CD4-positive, alpha-beta T cell treated with Interleukin-2 at 100 ng/mL for 4 hours (primary cell): ENCODE measurements at regions not wholly inside any gene's neighbourhood (a gene's known extent, or its start where the extent isn't known, plus 50 kb on each side); places are given as distances from the start of the nearest gene placed in this dataset.

Source experiments
- DNase-seq: peaks from one replicate; pipeline ENCODE4 v3.0.0-alpha.2; 2020; ENCODE audit warnings: low spot score

DNA sequence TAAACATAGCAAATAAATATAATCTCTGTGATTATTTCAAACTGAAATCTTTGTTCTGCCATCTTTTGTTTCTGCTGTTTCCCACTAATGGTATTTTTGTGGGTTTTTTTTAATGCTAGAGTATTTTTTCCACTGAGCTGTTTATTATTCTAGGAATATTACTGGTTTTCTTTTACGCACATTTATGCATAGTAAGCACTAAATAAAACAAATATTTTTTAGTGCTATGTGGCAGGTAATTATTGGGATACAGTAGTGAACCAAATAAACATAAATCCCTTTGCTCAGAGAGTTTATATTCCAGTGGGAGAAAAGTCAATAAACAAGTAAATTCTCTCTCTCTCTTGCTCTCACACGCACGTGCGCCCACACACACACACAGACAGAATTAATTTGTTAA, 397.4 kb downstream of the PRDM5 start:
- no peak for DNase-seq

DNA sequence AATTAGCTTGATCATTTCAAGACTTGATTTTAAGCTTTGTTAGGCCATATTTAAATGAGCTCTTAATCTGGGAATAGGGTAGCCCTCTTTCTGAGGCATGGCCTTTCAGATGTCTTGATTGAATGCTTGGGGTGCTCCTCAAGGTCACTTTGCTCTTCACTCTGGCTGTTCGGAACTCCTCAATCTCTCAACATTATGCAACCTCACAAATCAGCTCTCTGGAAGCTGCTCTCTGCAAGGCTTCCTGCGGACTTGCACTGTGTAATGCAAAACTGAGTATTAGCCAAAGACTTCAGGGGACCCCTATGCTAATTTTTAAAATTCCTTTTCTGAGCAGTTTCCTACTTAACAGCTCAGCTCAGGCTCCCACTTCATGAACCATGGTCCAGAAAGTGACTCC, 398.3 kb downstream of the PRDM5 start:
- no peak for DNase-seq

DNA sequence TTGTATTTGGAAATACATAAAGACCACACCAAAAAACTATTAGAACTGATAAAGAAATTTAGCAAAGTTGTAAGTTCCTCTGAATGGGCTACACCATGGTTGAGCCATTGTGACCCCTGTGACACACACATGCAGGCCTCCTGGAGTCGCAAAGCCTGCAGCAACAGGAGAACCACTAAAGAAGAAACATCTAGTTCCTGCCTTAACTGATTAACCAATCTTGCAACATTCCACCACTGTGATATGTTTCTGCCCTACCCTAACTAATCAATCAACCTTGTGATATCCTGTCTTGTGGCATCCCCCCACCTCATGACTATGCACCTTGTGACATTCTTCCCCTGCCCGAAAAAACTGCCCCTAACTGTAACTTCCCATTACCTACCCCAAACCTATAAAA, 401.8 kb downstream of the PRDM5 start:
- DNase-seq = no peak

DNA sequence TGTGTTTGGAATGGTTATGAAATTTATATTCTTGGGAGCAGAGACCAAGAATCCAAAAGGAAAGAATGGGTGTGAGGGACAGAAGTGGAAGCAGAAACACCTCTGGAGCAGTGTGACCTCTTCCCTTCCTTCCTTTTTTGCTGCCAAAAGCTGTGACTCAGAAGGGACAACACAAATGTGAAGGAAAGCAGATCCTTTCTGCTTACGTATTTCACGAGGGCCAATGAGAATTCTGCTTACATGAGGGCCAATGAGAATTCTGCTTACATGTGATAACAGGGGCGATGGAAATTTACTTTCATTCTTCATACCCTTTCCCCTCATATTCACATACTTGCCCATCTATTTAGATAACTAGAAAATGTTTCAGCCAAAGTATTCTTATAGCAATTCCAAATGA, 404.6 kb downstream of the PRDM5 start:
- no peak for DNase-seq

DNA sequence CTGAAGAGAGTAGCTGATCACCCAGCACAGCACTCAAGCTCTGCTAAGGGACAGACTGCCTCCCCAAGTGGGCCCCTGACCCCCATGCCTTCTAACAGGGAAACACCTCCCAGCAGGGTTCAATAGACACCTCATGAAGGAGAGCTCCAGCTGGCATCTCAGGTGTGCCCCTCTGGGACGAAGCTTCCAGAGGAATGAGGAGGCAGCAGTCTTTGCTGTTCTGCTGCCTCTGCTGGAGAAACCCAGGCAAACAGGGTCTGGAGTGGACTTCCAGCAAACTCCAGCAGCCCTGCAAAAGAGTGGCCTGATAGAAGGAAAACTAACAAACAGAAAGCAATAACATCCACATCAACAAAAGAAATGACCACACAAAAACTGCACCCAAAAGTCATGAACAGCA, 412.8 kb downstream of the PRDM5 start:
- DNase-seq = no peak

DNA sequence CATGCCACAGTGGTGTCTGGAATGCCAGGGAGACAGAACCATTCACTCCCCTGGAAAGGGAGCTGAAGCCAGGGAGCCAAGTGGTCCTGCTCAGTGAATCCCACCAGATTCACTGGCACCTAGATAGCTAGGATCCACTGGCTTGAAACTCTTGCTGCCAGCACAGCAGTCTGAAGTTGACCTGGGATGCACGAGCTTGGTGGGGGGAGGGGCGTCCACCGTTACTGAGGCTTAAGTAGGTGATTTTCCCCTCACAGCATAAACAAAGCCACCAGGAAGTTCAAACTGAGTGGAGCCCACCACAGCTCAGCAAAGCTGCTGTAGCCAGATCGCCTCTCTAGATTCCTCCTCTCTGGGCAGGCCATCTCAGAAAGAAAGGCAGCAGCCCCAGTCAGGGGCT, 413.3 kb downstream of the PRDM5 start:
- no peak for DNase-seq

DNA sequence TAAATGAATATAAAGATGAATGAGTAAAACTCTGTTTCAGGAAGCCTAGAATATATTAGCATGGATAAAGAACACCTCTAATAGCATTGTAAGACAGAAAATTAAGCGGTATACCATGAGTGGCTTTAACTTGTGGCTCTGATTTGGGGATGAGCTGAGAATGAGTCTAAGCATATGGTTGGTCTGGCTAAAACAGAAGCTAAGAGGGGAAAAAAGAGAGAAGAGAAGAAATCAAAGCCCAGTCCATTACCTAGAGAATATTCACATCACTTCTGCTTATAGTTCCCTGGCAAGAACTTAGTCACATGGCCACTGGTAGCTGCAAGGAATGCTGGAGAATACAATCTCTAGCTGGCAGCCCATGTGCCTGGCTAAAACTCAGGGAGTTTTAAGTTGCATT, 414.5 kb downstream of the PRDM5 start:
- DNase-seq = no peak

DNA sequence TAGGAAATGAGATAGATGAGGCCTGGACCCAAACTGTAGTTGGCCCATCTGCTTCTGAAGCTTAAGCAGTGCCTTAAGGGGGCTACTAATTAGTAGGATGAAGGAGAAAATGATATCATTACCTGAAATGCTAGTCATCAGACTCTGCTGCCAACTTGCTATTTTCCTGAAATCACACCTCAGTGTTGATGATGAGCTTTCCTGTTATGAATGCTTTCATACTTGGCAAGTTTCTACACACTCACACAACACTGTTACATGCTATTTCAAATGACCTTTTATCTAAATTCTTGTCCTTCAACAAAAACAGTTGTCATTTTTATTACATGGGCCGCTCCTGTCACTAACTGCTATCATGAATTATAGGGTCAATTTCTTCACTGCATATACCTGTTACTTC, 416.0 kb downstream of the PRDM5 start:
- no peak for DNase-seq

DNA sequence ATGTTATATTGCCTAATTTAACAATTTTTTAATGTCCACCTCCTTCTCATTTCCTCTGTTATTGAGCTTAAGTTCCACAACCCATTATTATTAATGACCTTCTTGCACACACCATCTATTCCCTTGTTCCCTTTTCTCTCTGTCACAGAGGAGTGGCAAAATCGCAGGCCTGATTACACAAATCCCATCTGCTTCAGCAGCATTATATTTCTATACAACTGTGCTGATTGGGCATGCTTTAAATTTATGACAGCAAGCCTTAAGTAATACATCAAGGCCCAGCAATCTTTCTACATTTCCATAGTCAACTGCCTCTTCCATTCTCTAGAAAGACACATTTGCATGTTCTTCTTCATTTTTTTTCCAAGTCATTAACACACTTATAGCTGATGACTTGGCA, 423.8 kb downstream of the PRDM5 start:
- DNase-seq = no peak

DNA sequence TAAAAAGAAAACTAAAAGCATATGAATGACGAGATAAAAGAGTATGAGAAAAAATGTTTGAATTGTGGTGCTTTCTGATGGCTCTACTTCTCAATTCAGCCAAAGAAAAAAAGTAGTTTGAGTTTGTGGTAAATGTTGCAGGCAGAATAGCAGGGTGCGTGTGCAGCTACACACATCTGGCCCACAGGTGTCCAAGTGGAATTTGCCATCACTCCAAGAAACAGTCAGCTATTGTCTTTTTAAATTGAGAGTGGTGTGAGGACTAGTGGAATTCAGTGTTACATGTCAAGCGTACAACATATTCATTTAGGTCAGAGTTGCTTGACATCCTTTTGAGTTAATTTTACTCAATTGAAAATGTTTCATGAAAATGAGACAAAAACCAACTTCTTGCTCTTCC, 424.8 kb upstream of the MAD2L1 start:
- no peak for DNase-seq

DNA sequence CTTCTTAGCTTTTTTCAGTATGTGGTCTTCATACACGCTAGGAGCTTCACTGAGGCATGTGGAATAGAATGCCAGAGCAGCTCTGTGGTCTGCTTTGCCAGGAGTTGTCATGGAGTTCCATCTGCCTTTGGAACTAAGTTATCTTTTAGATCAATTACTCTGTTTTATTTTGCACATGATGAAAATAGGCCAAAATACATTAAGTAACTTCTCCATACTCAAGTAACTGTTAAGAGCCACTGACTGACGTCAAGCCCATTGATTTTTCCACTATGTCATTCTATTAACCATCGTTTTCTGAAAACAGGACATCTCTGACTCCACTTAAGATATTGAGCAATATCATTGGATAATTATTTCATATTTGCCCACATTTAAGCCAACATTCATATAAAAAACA, 415.1 kb upstream of the MAD2L1 start:
- DNase-seq = no peak

DNA sequence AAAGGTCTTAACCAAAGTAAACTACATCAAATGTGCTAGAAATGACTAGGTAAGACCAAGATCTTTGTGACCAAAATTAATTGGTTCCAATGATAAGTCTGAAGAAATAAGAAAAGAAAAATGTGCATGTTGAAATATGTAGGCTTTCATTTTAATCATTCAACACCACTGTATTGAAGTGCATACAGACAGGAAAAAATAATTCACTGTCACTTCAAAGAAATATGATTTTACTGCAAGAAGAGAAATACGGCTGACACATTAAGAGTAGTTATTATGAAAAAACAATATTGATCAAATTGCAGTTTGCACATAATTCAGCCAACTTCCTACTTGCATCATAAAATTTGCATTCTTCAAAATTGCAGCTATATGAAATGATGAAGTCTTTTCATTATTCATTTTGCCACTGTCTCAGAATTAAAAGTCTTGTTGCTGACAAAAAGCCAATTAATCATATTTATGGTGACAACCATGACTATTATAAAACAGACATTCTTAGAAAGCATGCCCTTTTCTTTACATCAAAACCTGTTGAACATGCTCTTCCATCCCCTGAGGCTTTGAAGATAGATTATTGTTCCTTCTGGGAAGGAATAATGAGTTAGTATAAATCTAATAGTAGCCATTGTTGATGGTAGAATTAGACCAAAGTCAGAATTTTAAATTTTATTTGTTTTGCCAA, 405.9 kb upstream of the MAD2L1 start:
- no peak for DNase-seq

DNA sequence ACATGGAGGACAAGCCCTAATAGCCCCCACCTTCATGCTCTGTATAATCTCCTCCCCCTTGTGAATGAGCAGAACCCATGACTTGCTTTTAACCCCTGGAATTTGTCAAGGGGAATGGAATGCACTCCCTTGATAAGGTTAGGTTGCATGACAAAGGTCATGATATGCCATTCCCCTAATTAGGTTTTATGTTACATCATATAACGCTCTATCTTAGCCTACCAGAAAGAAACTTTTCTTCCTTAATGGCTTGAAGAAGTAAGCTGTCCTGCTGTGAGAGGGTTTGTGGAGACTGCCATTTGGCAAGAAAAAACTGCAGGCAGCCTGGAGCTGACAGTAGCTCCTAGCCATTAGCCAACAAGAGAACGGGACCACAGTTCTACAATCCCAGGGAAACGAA, 399.8 kb upstream of the MAD2L1 start:
- DNase-seq = no peak

DNA sequence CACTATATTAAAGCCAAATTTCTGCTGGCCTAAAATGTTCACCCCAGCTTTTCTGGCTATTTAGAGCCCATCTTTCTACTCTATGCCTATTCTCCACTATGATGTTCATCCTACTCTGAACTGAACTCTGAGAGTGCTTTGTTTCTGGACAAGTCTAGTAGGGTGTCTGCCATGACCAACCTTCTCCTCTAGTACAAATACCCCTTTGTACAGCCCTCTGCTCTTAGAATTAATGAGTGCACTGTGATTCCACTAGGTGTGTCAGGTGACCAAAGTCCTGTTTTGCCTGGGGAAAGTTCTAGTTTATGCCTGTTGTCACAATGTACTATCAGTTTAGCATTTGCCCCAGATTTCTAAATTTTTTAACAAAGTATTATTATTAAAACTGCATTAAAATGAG, 388.1 kb upstream of the MAD2L1 start:
- no peak for DNase-seq

DNA sequence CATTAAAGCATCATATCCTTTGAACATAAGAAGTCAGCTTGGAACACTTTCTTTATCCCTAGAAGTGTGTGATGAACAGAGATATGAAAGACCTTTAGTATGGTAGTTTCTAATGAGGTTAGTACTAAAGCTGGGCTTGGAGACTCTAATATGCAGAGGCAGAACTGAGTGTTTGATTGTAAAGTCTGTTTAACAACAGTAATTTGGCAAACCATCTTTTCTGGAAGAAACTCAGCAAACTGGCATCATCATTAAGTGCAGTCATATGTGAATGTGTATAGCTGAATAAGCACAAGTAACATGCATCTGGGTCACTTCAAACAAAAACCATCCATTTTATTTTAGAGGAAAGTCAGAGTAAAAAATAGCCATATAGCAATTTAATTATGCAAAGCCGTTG, 385.9 kb upstream of the MAD2L1 start:
- no peak for DNase-seq

DNA sequence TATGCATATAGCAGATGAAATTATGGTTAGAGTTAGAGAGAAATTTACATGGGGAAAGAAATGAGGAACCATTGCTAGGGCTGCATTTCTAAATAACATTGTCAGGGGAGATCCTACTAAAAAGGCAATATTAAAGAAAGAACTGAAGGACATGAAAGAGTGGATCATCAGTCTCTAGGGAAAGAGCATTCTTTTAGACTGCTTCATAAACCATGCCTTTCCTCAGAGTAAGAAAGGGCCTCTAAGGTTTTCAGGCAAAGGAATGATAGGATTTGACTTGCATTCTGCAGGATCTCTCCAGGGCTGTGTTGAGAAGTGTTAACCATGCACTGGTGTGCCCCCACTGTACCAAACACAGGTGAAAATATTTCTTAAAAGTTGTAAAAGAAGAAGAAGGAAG, 385.4 kb upstream of the MAD2L1 start:
- DNase-seq = no peak

DNA sequence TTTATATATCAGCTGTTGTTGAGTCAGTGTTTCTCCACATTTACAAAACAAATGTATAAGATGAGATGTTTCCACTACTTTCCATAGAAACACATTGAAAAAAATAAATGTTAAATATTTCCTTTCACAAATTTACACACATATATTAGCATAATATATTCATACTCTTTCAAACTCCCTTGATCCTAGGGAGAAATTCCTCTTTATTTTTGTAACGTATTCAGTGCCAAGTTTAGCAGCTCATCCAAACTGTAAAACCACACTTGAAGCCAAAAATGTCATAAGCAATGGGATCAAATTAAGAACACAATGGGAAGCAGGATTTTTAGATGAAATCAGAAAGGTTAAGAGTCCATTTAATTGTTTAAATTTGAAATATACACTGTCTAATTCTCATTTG, 381.1 kb upstream of the MAD2L1 start:
- no peak for DNase-seq

DNA sequence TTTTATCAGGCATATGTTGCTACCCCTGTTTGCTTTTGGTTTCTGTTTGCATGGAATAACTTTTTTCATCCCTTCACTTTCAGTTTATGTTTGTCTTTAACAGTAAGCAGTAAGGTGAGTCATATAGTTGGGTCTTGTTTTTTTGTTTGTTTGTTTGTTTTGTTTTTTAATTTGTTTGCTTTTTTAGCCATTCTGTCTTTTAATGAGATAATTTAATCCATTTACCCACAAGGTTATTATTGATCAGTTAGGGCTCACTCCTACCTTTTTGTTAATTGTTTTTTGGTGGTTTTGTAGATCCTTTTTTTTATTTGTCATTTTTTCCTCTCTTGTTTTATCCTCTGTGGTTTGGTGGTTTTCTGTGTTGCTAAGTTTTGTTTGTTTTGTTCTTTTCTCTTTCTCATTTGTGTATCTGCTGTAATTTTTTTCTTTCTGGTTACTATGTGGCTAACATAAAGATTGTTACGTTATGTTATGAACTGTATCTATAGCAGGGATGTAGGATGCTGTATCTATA, 379.5 kb upstream of the MAD2L1 start:
- DNase-seq = no peak

DNA sequence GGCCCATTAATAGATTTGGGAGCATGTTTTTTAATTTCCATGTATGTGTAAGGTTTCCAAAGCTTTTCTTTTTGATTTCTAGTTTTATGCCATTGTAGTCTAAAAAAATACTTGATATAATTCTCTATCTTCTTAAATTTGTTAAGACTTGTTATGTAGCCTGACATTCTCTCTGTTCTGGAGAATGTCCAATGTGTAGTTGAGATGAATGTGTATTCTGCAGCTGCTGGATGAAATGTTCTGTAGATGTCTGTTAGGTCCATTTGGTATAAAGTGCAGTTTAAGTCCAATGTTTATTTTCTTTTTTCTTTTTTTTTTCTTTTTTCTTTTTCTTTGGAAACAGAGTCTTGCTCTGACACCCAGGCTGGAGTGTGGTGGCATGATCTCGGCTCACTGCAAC, 378.5 kb upstream of the MAD2L1 start:
- no peak for DNase-seq

DNA sequence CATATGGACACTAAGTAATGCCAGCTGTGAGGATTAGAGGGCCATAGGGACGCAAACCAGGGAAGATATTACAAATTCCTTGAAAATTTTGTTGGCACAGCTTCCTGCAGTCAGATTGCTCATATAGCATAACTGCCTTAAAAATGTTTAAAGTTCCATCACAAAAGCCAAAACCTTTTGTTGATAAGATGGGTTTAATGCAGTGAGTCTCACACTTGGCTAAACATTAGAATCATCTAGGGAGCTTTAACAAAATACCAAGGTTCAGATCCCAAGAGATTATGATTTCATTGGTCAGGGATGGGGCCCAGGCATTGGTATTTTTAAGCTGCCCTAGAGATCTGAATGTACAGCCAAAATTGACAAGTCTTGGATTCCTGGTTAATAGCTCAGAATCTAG, 376.5 kb upstream of the MAD2L1 start:
- DNase-seq = no peak

DNA sequence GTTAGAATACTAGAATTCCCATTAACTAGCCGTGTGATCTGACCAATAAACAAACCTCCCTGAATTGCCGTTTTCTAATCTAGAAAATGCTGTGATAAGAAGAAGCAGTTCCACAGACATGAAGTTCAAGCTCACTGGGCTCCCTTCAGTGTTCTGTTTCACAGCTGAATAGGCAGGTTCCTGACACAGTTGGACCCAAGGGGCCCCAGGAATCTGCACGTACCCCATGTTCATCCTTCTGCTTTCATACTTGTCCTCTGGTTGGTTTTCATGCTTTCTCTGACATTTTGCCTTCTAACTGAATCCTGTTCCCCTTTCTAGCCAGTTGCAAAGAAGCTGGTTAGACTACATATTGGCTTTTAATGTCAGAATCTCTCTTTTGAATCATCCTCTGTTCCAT, 374.1 kb upstream of the MAD2L1 start:
- no peak for DNase-seq

DNA sequence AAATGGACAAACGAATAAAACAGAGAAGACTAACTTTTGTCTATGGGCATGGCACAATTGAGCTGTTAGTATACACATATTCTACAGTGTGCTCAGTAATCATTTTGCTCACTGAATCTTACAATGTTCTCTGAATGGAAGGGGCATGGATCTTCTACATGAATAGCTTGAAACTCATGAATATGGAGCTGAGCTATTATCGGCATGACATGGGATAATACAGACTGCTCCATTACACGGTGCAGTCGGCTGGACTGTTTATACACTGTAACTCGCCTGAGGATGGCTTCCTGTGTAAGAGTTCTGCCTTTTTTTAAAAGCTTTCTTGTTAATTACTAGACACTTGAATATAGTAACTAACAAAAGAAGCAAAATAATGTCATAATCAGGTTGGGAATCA, 368.5 kb upstream of the MAD2L1 start:
- DNase-seq = no peak

DNA sequence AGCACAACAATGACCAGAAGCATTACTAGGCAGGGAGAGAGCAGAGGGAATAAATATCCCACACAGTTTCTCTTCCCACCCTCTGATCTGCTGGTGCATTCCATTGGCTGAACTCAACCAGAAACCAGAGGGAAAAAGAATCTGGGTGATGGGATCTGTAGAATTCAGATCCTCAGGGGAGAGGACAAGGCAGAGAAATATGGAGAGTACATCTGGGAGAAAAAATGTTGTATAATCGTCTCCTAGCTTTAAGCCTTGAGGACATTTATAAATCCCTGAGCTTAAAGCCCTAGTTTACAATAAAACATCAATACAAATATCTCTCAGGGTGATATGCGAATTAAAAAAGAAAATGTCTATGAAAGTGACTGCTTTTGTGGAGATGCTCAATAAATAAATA, 368.1 kb upstream of the MAD2L1 start:
- DNase-seq = no peak

DNA sequence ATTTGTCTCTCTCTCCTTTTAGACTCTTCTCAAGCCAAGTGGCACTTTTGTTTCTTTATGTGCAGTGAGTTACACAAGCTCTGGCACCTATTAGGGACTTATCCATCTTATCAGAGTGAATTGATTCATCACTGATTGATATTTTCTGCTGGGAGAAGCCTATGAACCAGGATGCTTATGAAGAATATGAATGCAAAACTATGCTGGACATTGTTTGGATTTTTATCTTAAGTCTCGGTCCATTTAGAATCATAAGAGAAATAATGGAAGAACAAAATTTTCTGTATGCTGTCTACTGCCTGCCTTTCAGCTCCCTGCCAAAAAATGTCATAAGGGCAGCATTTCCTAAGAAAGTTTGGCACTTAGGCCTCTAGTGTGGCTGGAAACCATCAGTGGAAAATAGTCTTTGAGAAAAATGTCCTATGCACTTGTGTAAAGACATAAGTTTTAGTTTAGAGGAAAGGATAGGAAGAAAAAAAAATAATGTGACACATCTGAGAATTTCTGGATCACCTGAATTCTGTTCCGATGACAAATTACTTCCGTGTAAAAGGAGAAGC, 365.7 kb upstream of the MAD2L1 start:
- no peak for DNase-seq
